Stomach (tissue), 4 donors: ENCODE measurements at regions not wholly inside any gene's neighbourhood (a gene's known extent, or its start where the extent isn't known, plus 50 kb on each side); places are given as distances from the start of the nearest gene placed in this dataset.

Experiments used
- CTCF ChIP-seq, 7 experiments: fragments of 450-650 bp in 4 of 7; fragments of 200-600 bp in 3 of 7; sonication (generic) in 3 of 7; IDR thresholded peaks; one replicate each; pipeline ENCODE4 v1.5.1; 2016 to 2019; ENCODE audit warnings: antibody characterized with exemption in 7 of 7, control low read depth in 2 of 7, mild to moderate bottlenecking in 1 of 7
- POLR2A ChIP-seq, 4 donors: fragments of 450-650 bp; IDR thresholded peaks; one replicate each; pipeline ENCODE4 v1.6.1; 2016; ENCODE audit warnings: antibody characterized with exemption in 4 of 4, control low read depth in 2 of 4, mild to moderate bottlenecking in 1 of 4, moderate library complexity in 1 of 4
- POLR2AphosphoS5 ChIP-seq, 3 donors: sonication (generic); formaldehyde crosslinking; IDR thresholded peaks; one replicate each; pipeline ENCODE4 v1.6.1; 2016; ENCODE audit warnings: antibody characterized with exemption in 3 of 3

GRCh38 chr19:27660428-27660827 lies 1552.5 kb downstream of the UQCRFS1 start:
- TF ChIP-seq POLR2AphosphoS5 (IDR thresholded peaks at IDR 0.05) (no peak), CTCF (IDR thresholded peaks at IDR 0.05) (no peak), POLR2A (IDR thresholded peaks at IDR 0.05) (no peak)
